Choroid plexus epithelial cell (primary cell): ENCODE measurements at regions not wholly inside any gene's neighbourhood (a gene's known extent, or its start where the extent isn't known, plus 50 kb on each side); places are given as distances from the start of the nearest gene placed in this dataset.

Source experiments
- DNase-seq: peaks from one replicate; pipeline ENCODE4 v3.0.0-alpha.2; 2010; ENCODE audit warnings: low read depth
- H3K4me3 ChIP-seq: 2 replicates; pipeline ENCODE4 v1.5.1; 2011; ENCODE audit warnings: low read depth, mild to moderate bottlenecking, control low read depth, low read length, moderate library complexity
- CTCF ChIP-seq: conservative IDR thresholded peaks from 2 replicates; pipeline ENCODE4 v1.5.1; 2011; ENCODE audit warnings: low read depth, mild to moderate bottlenecking, control low read depth, inconsistent platforms, low read length, moderate library complexity

GRCh38 chr2:144041612-144042011 is 478.3 kb downstream of the ZEB2 start:
- no peak for TF ChIP-seq CTCF
- peak; percentile 5 for DNase-seq
- H3K4me3 ChIP-seq, result no peak overlapping the region

GRCh38 chr2:144040834-144041233 is 479.1 kb downstream of the ZEB2 start:
- DNase-seq, result no peak
- H3K4me3 ChIP-seq, result no peak overlapping the region
- TF ChIP-seq CTCF, result no peak

- TF ChIP-seq CTCF, result no peak
- DNase-seq, result peak; percentile 56
- H3K4me3 ChIP-seq, result no peak overlapping the region
These were observed 487.4 kb downstream of the ZEB2 start for GRCh38 chr2:144032566-144032965.

- DNase-seq, result no peak
- H3K4me3 ChIP-seq, result no peak overlapping the region
- no peak for TF ChIP-seq CTCF
These were observed 489.1 kb downstream of the ZEB2 start for GRCh38 chr2:144030791-144031190.

- H3K4me3 ChIP-seq, result no peak overlapping the region
- no peak for TF ChIP-seq CTCF
These were observed 492.3 kb downstream of the ZEB2 start for GRCh38 chr2:144027593-144027992.

GRCh38 chr2:144026753-144027152 is 493.2 kb downstream of the ZEB2 start:
- no peak for TF ChIP-seq CTCF
- no peak overlapping the region for H3K4me3 ChIP-seq
- no peak for DNase-seq

More at GRCh38 chr2:144027593-144027992, 492.3 kb downstream of the ZEB2 start:
- no peak for DNase-seq

GRCh38 chr2:144020047-144020446 is 499.9 kb downstream of the ZEB2 start:
- no peak for DNase-seq
- no peak for TF ChIP-seq CTCF
- H3K4me3 ChIP-seq, result no peak overlapping the region
